ENCODE measurements at regions not wholly inside any gene's neighbourhood (a gene's known extent, or its start where the extent isn't known, plus 50 kb on each side); places are given as distances from the start of the nearest gene placed in this dataset.
A peak's percentile ranks its signal among the peaks of the same experiment; 100 is the strongest.

DNA sequence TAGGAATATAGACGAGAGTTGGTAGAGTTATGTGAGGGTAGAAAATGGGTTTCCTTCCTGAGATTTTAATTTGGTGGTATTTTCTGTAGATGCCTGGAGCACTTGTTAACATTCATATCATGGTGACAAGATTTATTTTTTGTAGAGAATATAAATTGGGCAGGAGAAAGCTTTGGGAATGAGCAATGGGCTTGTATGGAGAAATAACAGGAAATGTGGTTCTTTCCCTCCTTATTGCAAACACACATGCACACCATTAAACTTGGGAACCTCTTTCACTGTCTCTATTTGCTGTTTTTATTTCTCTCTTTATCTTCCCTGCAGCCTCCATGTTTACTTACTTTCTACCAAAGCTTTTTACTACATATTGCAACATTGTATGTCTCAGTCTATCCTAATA is 1653.6 kb downstream of the OLFM4 start:
- Histone ChIP-seq H3K4me1 (ENCODE audit: control insufficient read depth in 4 of 4, insufficient read depth in 4 of 4, low read length in 3 of 4) (no peaks in the 10 kb centered on the region), H3K27ac (ENCODE audit: low read depth in 1 of 2, low read length in 2 of 2) (no peak overlapping the region), H3K4me3 (ENCODE audit: low read depth in 1 of 3, low read length in 3 of 3) (no peak overlapping the region), H3K9me3 (ENCODE audit: control insufficient read depth in 4 of 4, low read length in 3 of 4) (no peaks in the 10 kb centered on the region), H3K9ac (ENCODE audit: low read depth in 1 of 2, low read length in 2 of 2) (no peak overlapping the region), H3K27me3 (ENCODE audit: control insufficient read depth in 4 of 4, insufficient read depth in 4 of 4, low read length in 3 of 4) (no peaks in the 10 kb centered on the region), H3K36me3 (ENCODE audit: control insufficient read depth in 4 of 4, insufficient read depth in 3 of 4, low read depth in 1 of 4, low read length in 3 of 4) (no peaks in the 10 kb centered on the region)
- 86% methylated on average over 1 of the region's 1 CpG for WGBS
- TF ChIP-seq JUND (IDR thresholded peaks at IDR 0.05) (no peak), TAF1 (conservative IDR thresholded peaks at IDR 0.05) (no peak), GABPA (IDR thresholded peaks at IDR 0.05 in 1 of 2, conservative IDR thresholded peaks at IDR 0.05 in 1 of 2) (no peak)
- TF ChIP-seq, protein P1, sequence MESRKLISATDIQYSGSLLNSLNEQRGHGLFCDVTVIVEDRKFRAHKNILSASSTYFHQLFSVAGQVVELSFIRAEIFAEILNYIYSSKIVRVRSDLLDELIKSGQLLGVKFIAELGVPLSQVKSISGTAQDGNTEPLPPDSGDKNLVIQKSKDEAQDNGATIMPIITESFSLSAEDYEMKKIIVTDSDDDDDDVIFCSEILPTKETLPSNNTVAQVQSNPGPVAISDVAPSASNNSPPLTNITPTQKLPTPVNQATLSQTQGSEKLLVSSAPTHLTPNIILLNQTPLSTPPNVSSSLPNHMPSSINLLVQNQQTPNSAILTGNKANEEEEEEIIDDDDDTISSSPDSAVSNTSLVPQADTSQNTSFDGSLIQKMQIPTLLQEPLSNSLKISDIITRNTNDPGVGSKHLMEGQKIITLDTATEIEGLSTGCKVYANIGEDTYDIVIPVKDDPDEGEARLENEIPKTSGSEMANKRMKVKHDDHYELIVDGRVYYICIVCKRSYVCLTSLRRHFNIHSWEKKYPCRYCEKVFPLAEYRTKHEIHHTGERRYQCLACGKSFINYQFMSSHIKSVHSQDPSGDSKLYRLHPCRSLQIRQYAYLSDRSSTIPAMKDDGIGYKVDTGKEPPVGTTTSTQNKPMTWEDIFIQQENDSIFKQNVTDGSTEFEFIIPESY (IDR thresholded peaks at IDR 0.05): no peak
- no peak for DNase-seq (ENCODE audit: low spot score)

DNA sequence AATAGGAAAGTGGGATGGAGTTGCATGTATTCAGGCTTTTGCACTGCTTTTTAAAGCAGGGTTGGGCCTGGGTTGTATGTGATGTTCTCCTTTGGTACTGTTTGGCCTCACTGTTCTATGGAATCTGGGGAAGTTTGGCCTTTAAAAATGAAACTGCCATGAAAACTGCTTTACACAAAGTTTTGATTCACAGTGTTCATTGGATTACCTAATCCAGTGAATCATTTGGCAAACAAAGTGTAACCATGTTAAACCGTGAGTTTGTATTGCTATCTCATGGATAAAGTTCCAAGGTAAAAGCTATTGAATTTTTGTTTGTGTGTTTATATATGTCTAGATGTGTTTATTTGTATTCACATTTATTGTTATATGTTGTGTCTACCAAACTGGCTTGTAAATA is 1658.6 kb downstream of the OLFM4 start:
- Histone ChIP-seq H3K36me3 (ENCODE audit: control insufficient read depth in 4 of 4, insufficient read depth in 3 of 4, low read depth in 1 of 4, low read length in 3 of 4) (no peaks in the 10 kb centered on the region), H3K27me3 (ENCODE audit: control insufficient read depth in 4 of 4, insufficient read depth in 4 of 4, low read length in 3 of 4) (no peaks in the 10 kb centered on the region), H3K9me3 (ENCODE audit: control insufficient read depth in 4 of 4, low read length in 3 of 4) (no peaks in the 10 kb centered on the region), H3K9ac (ENCODE audit: low read depth in 1 of 2, low read length in 2 of 2) (no peak overlapping the region), H3K4me3 (ENCODE audit: low read depth in 1 of 3, low read length in 3 of 3) (no peak overlapping the region), H3K27ac (ENCODE audit: low read depth in 1 of 2, low read length in 2 of 2) (no peak overlapping the region), H3K4me1 (ENCODE audit: control insufficient read depth in 4 of 4, insufficient read depth in 4 of 4, low read length in 3 of 4) (no peaks in the 10 kb centered on the region)
- DNase-seq (ENCODE audit: low spot score): no peak
- WGBS: 25% methylated on average over 1 of the region's 1 CpG
- TF ChIP-seq EGR1 (IDR thresholded peaks at IDR 0.05; ENCODE audit: low read depth in 2 of 2) (no peak), TAF1 (conservative IDR thresholded peaks at IDR 0.05) (no peak), FOXA2 (IDR thresholded peaks at IDR 0.05) (no peak), SP1 (IDR thresholded peaks at IDR 0.05) (no peak), JUND (IDR thresholded peaks at IDR 0.05) (peak in 1 of 2 donors; percentile 30), RXRA (IDR thresholded peaks at IDR 0.05) (no peak), FOXA1 (IDR thresholded peaks at IDR 0.05) (no peak), NR2F2 (IDR thresholded peaks at IDR 0.05) (no peak), HNF4A (conservative IDR thresholded peaks at IDR 0.05) (peak in 1 of 2 donors; percentile 29), HNF4G (IDR thresholded peaks at IDR 0.05) (no peak), GABPA (IDR thresholded peaks at IDR 0.05 in 1 of 2, conservative IDR thresholded peaks at IDR 0.05 in 1 of 2) (no peak), YY1 (IDR thresholded peaks at IDR 0.05) (peak; percentile 49), RAD21 (IDR thresholded peaks at IDR 0.05) (peak in 1 of 2 donors; percentile 12)
- TF ChIP-seq, protein P2, sequence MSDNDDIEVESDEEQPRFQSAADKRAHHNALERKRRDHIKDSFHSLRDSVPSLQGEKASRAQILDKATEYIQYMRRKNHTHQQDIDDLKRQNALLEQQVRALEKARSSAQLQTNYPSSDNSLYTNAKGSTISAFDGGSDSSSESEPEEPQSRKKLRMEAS (IDR thresholded peaks at IDR 0.05): no peak
- TF ChIP-seq, protein P1 (IDR thresholded peaks at IDR 0.05): peak; percentile 16
- TF ChIP-seq, protein P3, sequence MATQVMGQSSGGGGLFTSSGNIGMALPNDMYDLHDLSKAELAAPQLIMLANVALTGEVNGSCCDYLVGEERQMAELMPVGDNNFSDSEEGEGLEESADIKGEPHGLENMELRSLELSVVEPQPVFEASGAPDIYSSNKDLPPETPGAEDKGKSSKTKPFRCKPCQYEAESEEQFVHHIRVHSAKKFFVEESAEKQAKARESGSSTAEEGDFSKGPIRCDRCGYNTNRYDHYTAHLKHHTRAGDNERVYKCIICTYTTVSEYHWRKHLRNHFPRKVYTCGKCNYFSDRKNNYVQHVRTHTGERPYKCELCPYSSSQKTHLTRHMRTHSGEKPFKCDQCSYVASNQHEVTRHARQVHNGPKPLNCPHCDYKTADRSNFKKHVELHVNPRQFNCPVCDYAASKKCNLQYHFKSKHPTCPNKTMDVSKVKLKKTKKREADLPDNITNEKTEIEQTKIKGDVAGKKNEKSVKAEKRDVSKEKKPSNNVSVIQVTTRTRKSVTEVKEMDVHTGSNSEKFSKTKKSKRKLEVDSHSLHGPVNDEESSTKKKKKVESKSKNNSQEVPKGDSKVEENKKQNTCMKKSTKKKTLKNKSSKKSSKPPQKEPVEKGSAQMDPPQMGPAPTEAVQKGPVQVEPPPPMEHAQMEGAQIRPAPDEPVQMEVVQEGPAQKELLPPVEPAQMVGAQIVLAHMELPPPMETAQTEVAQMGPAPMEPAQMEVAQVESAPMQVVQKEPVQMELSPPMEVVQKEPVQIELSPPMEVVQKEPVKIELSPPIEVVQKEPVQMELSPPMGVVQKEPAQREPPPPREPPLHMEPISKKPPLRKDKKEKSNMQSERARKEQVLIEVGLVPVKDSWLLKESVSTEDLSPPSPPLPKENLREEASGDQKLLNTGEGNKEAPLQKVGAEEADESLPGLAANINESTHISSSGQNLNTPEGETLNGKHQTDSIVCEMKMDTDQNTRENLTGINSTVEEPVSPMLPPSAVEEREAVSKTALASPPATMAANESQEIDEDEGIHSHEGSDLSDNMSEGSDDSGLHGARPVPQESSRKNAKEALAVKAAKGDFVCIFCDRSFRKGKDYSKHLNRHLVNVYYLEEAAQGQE (IDR thresholded peaks at IDR 0.05): no peak
- TF ChIP-seq, protein P4, sequence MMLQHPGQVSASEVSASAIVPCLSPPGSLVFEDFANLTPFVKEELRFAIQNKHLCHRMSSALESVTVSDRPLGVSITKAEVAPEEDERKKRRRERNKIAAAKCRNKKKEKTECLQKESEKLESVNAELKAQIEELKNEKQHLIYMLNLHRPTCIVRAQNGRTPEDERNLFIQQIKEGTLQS (IDR thresholded peaks at IDR 0.05): no peak
- TF ChIP-seq, protein P5, sequence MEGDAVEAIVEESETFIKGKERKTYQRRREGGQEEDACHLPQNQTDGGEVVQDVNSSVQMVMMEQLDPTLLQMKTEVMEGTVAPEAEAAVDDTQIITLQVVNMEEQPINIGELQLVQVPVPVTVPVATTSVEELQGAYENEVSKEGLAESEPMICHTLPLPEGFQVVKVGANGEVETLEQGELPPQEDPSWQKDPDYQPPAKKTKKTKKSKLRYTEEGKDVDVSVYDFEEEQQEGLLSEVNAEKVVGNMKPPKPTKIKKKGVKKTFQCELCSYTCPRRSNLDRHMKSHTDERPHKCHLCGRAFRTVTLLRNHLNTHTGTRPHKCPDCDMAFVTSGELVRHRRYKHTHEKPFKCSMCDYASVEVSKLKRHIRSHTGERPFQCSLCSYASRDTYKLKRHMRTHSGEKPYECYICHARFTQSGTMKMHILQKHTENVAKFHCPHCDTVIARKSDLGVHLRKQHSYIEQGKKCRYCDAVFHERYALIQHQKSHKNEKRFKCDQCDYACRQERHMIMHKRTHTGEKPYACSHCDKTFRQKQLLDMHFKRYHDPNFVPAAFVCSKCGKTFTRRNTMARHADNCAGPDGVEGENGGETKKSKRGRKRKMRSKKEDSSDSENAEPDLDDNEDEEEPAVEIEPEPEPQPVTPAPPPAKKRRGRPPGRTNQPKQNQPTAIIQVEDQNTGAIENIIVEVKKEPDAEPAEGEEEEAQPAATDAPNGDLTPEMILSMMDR (IDR thresholded peaks at IDR 0.05; ENCODE audit: low read depth, low read length, missing input control): no peak
